IMR-90 (cell line): ENCODE measurements at regions not wholly inside any gene's neighbourhood (a gene's known extent, or its start where the extent isn't known, plus 50 kb on each side); places are given as distances from the start of the nearest gene placed in this dataset.

Source experiments
- ATAC-seq: fragments of 200-7000 bp; cut with Tn5 transposase; 2 replicates; pipeline ENCODE4 v1.9.1; 2020; ENCODE audit warnings: low read depth, mild to moderate bottlenecking, moderate library complexity
- BruUV-seq: library from RNA; stranded (reverse); fragments of 400-500 nt; replicated peaks from 2 replicates; lab custom pipeline; 2021; lab: Mats Ljungman, UMichigan
- CTCF ChIA-PET: fragments of 300-600 bp; formaldehyde crosslinking; extraction: SDS; loops from one replicate; lab custom pipeline; 2021; ENCODE audit warnings: antibody characterized with exemption; lab: Yijun Ruan, JAX
- POLR2A ChIA-PET: fragments of 300-600 bp; sonication (Branson Sonifier 250); formaldehyde crosslinking; loops from one replicate; lab custom pipeline; 2022; ENCODE audit warnings: antibody characterized with exemption; ENCODE audit not compliant: unreplicated experiment; lab: Charles Lee
- DNase-seq: peaks from one replicate; pipeline ENCODE4 v3.0.0; 2013
- H2AFZ ChIP-seq: replicated peaks from 2 replicates; pipeline ENCODE3; 2013; ENCODE audit warnings: low read length, mild to moderate bottlenecking; ENCODE audit not compliant: poor library complexity
- H2AK5ac ChIP-seq: 2 replicates; pipeline ENCODE4 v1.6.1; 2013; ENCODE audit warnings: low read depth, low read length, inconsistent platforms
- H2AK9ac ChIP-seq: replicated peaks from 2 replicates; pipeline ENCODE3; 2013; ENCODE audit warnings: mild to moderate bottlenecking, low read depth, low read length, moderate library complexity; ENCODE audit not compliant: poor library complexity
- H2BK120ac ChIP-seq: 2 replicates; pipeline ENCODE4 v1.6.1; 2013; ENCODE audit warnings: low read depth, low read length, inconsistent platforms
- H2BK15ac ChIP-seq: 3 replicates; pipeline ENCODE4 v1.6.1; 2013; ENCODE audit warnings: low read depth, low read length, inconsistent platforms
- H2BK20ac ChIP-seq: 2 replicates; pipeline ENCODE4 v1.6.1; 2013; ENCODE audit warnings: low read depth, mild to moderate bottlenecking, inconsistent platforms, low read length, moderate library complexity
- H2BK5ac ChIP-seq: 2 replicates; pipeline ENCODE4 v1.6.1; 2013; ENCODE audit warnings: mild to moderate bottlenecking, low read depth, low read length, inconsistent platforms; ENCODE audit not compliant: poor library complexity, severe bottlenecking
- H3K14ac ChIP-seq: replicated peaks from 2 replicates; pipeline ENCODE4 v1.6.1; 2013; ENCODE audit warnings: low read depth, low read length, inconsistent platforms
- H3K18ac ChIP-seq: 2 replicates; pipeline ENCODE4 v1.6.1; 2013; ENCODE audit warnings: low read depth, low read length, control low read depth
- H3K23ac ChIP-seq: 2 replicates; pipeline ENCODE4 v1.6.1; 2013; ENCODE audit warnings: low read depth, low read length, inconsistent platforms
- H3K27ac ChIP-seq: 2 replicates; pipeline ENCODE4 v1.5.1; 2013; ENCODE audit warnings: mild to moderate bottlenecking, control low read depth, low read length; ENCODE audit not compliant: insufficient read depth
- H3K27me3 ChIP-seq: 2 replicates; pipeline ENCODE4 v1.6.1; 2013; ENCODE audit warnings: low read length; ENCODE audit not compliant: control insufficient read depth, insufficient read depth
- H3K36me3 ChIP-seq: 2 replicates; pipeline ENCODE4 v1.6.1; 2013; ENCODE audit warnings: low read length, mixed read lengths; ENCODE audit not compliant: control insufficient read depth, insufficient read depth
- H3K4ac ChIP-seq: 2 replicates; pipeline ENCODE4 v1.6.1; 2013; ENCODE audit warnings: low read depth, low read length, inconsistent platforms
- H3K4me1 ChIP-seq: 2 replicates; pipeline ENCODE4 v1.6.1; 2013; ENCODE audit warnings: low read length, mixed read lengths; ENCODE audit not compliant: control insufficient read depth, insufficient read depth
- H3K4me2 ChIP-seq: 2 replicates; pipeline ENCODE4 v1.6.1; 2013; ENCODE audit warnings: low read depth, mild to moderate bottlenecking, control low read depth, low read length, moderate library complexity
- H3K4me3 ChIP-seq: 2 replicates; pipeline ENCODE4 v1.5.1; 2013; ENCODE audit warnings: low read depth, mild to moderate bottlenecking, control low read depth, low read length, moderate library complexity; ENCODE audit not compliant: insufficient read depth
- H3K56ac ChIP-seq: 2 replicates; pipeline ENCODE4 v1.6.1; 2013; ENCODE audit warnings: low read length, inconsistent platforms; ENCODE audit not compliant: insufficient read depth; ENCODE audit errors: extremely low read depth
- H3K79me1 ChIP-seq, 2 experiments: 2 replicates each; pipeline ENCODE4 v1.6.1; 2013; ENCODE audit warnings: low read length in 2 of 2, inconsistent platforms in 1 of 2, low read depth in 1 of 2
- H3K9ac ChIP-seq: 2 replicates; pipeline ENCODE4 v1.6.1; 2013; ENCODE audit warnings: low read depth, low read length, control low read depth
- H3K9me1 ChIP-seq: 2 replicates; pipeline ENCODE4 v1.6.1; 2013; ENCODE audit warnings: low read length, inconsistent platforms; ENCODE audit not compliant: insufficient read depth
- H3K9me3 ChIP-seq: 2 replicates; pipeline ENCODE4 v1.6.1; 2013; ENCODE audit warnings: low read length; ENCODE audit not compliant: control insufficient read depth, insufficient read depth
- H4K20me1 ChIP-seq: 2 replicates; pipeline ENCODE4 v1.6.1; 2013; ENCODE audit warnings: low read length, inconsistent platforms; ENCODE audit not compliant: insufficient read depth
- H4K5ac ChIP-seq: 2 replicates; pipeline ENCODE4 v1.6.1; 2013; ENCODE audit warnings: mild to moderate bottlenecking, low read depth, low read length, control low read depth
- H4K8ac ChIP-seq, 2 experiments: 2 replicates each; pipeline ENCODE4 v1.6.1; 2013; ENCODE audit warnings: low read depth in 2 of 2, low read length in 2 of 2, control low read depth in 1 of 2, inconsistent platforms in 1 of 2
- H4K91ac ChIP-seq: 2 replicates; pipeline ENCODE4 v1.6.1; 2013; ENCODE audit warnings: low read depth, low read length, inconsistent platforms; ENCODE audit not compliant: insufficient read depth
- BHLHE40 ChIP-seq: fragments of 150-350 bp; IDR thresholded peaks from 2 replicates; pipeline ENCODE4 v1.6.1; 2016; ENCODE audit warnings: mild to moderate bottlenecking, low read depth, low read length
- CEBPB ChIP-seq: IDR thresholded peaks from 2 replicates; pipeline ENCODE4 v1.6.1; 2012; ENCODE audit warnings: low read depth, low read length, improper control_type of control experiment
- ELK1 ChIP-seq: fragments of 150-350 bp; IDR thresholded peaks from 2 replicates; pipeline ENCODE4 v1.6.1; 2016; ENCODE audit warnings: low read depth, mild to moderate bottlenecking, low read length, moderate library complexity, borderline replicate concordance
- FOS ChIP-seq: fragments of 150-350 bp; IDR thresholded peaks from 2 replicates; pipeline ENCODE4 v1.6.1; 2016; ENCODE audit warnings: low read depth, low read length
- MAFK ChIP-seq: IDR thresholded peaks from 2 replicates; pipeline ENCODE4 v1.6.1; 2012; ENCODE audit warnings: low read depth, low read length, improper control_type of control experiment
- MXI1 ChIP-seq: IDR thresholded peaks from 2 replicates; pipeline ENCODE4 v1.6.1; 2012; ENCODE audit warnings: low read depth, mild to moderate bottlenecking, low read length, moderate library complexity, borderline replicate concordance
- POLR2A ChIP-seq: IDR thresholded peaks from 2 replicates; pipeline ENCODE4 v1.6.1; 2012; ENCODE audit warnings: mild to moderate bottlenecking, low read depth, low read length
- RAD21 ChIP-seq: IDR thresholded peaks from 2 replicates; pipeline ENCODE4 v1.6.1; 2012; ENCODE audit warnings: low read length, improper control_type of control experiment
- RFX5 ChIP-seq: IDR thresholded peaks from 2 replicates; pipeline ENCODE4 v1.8.0; 2012; ENCODE audit warnings: low read depth, mild to moderate bottlenecking, low read length, moderate library complexity
- SMC3 ChIP-seq: fragments of 150-350 bp; IDR thresholded peaks from 2 replicates; pipeline ENCODE4 v1.6.1; 2016; ENCODE audit warnings: low read depth, mild to moderate bottlenecking, antibody characterized with exemption, low read length, moderate library complexity
- USF2 ChIP-seq: fragments of 150-350 bp; IDR thresholded peaks from 2 replicates; pipeline ENCODE4 v1.6.1; 2017; ENCODE audit warnings: mild to moderate bottlenecking, antibody characterized with exemption, low read length, low read depth
- WGBS, 2 experiments: methylation state at CpG; one replicate each; pipeline versions ENCODE4 v1.1.5 to v1.1.7; 2013; ENCODE audit warnings: missing lambda C conversion rate in 2 of 2; ENCODE audit not compliant: insufficient read length in 1 of 2; ENCODE audit errors: extremely low coverage in 2 of 2; 5-methylcytosine and 5-hydroxymethylcytosine counted together
- dilution Hi-C: fragments of 300-500 bp; cut with HindIII; formaldehyde crosslinking; loops from one replicate; pipeline ENCODE4 v1.14.3; 2018; ENCODE audit warnings: low sequenced_read_pairs; ENCODE audit not compliant: unreplicated experiment
- in situ Hi-C: fragments of 300-500 bp; cut with MboI; formaldehyde crosslinking; loops from 3 replicates; pipeline ENCODE4 v1.14.3; 2019; ENCODE audit warnings: low sequenced_read_pairs, inconsistent platforms, mixed read lengths
- intact Hi-C: fragments of 100-400 bp; cut with micrococcal nuclease; formaldehyde crosslinking; loops from 2 replicates; pipeline ENCODE4 v1.10.0; 2022

GRCh38 chr1:187454010-187454409 lies 625.3 kb downstream of the PLA2G4A start:
- ChIA-PET POLR2A (no interaction called here), CTCF (no interaction called here)
- Histone ChIP-seq H4K91ac (no peak overlapping the region), H2BK5ac (no peak overlapping the region), H4K20me1 (no peaks in the 10 kb centered on the region), H2BK120ac (no peak overlapping the region), H2AK5ac (no peak overlapping the region), H2AK9ac (no peak overlapping the region), H3K9me3 (no peaks in the 10 kb centered on the region), H3K4me3 (no peak overlapping the region), H4K8ac (no peak overlapping the region), H2BK20ac (no peak overlapping the region), H3K9ac (no peak overlapping the region), H3K4me1 (no peaks in the 10 kb centered on the region), H3K9me1 (no peaks in the 10 kb centered on the region), H3K27me3 (no peaks in the 10 kb centered on the region), H3K14ac (no peak overlapping the region), H3K4ac (no peak overlapping the region), H3K18ac (no peak overlapping the region), H3K23ac (no peak overlapping the region), H2AFZ (no peak overlapping the region), H3K27ac (no peak overlapping the region), H3K36me3 (no peaks in the 10 kb centered on the region), H3K79me1 (no peaks in the 10 kb centered on the region), H4K5ac (no peak overlapping the region), H3K4me2 (no peak overlapping the region), H3K56ac (no peak overlapping the region), H2BK15ac (no peak overlapping the region)
- dilution Hi-C loops (no loop called here), intact Hi-C loops (no loop called here), in situ Hi-C loops (no loop called here)
- no CpG with 5 or more reads among the region's 3 CpGs for WGBS, 2 experiments
- no TSS peak for BruUV-seq
- TF ChIP-seq RAD21 (no peak), SMC3 (no peak), POLR2A (no peak), CEBPB (no peak), ELK1 (no peak), RFX5 (no peak), MXI1 (no peak), MAFK (no peak), USF2 (no peak), FOS (no peak), BHLHE40 (no peak)
- DNase-seq (no peak), ATAC-seq (no peak)
